H1 (cell line): ENCODE measurements at regions not wholly inside any gene's neighbourhood (a gene's known extent, or its start where the extent isn't known, plus 50 kb on each side); places are given as distances from the start of the nearest gene placed in this dataset.

ENCODE experiments used
- CTCF ChIA-PET: fragments of 300-600 bp; sonication (Branson Sonifier 250); formaldehyde crosslinking; loops from one replicate; lab custom pipeline; 2021; ENCODE audit not compliant: partially characterized antibody; lab: Charles Lee
- POLR2A ChIA-PET: fragments of 300-600 bp; sonication (Branson Sonifier 250); formaldehyde crosslinking; loops from one replicate; lab custom pipeline; 2021; ENCODE audit warnings: inconsistent platforms; ENCODE audit not compliant: partially characterized antibody; lab: Charles Lee
- DNase-seq, 2 experiments: peaks; one replicate each; pipeline versions ENCODE4 v3.0.0 to v3.0.0-alpha.2; 2010 to 2022; ENCODE audit warnings: low spot score in 2 of 2, low read depth in 1 of 2, mixed read lengths in 1 of 2
- FAIRE-seq: peaks from 2 replicates; lab custom pipeline; 2011; peaks lifted over from hg19 to GRCh38; lab: Jason Lieb, UNC
- H2AFZ ChIP-seq: 2 replicates; pipeline ENCODE4 v1.8.1; 2012; ENCODE audit warnings: low read length, inconsistent platforms
- H2AK5ac ChIP-seq: 2 replicates; pipeline ENCODE4 v1.6.1; 2013; ENCODE audit warnings: low read depth, low read length
- H2BK120ac ChIP-seq: replicated peaks from 2 replicates; pipeline ENCODE3; 2013; ENCODE audit warnings: low read depth, low read length, inconsistent platforms
- H2BK12ac ChIP-seq: 2 replicates; pipeline ENCODE4 v1.6.1; 2013; ENCODE audit warnings: low read depth, low read length
- H2BK15ac ChIP-seq: 2 replicates; pipeline ENCODE4 v1.6.1; 2013; ENCODE audit warnings: low read length
- H2BK20ac ChIP-seq: 2 replicates; pipeline ENCODE4 v1.6.1; 2013; ENCODE audit warnings: low read length
- H2BK5ac ChIP-seq: 2 replicates; pipeline ENCODE4 v1.6.1; 2013; ENCODE audit warnings: low read depth, low read length
- H3K14ac ChIP-seq: 2 replicates; pipeline ENCODE4 v1.6.1; 2013; ENCODE audit warnings: inconsistent platforms; ENCODE audit not compliant: insufficient read length
- H3K18ac ChIP-seq: 2 replicates; pipeline ENCODE4 v1.6.1; 2013; ENCODE audit warnings: low read length; ENCODE audit errors: extremely low read depth
- H3K23ac ChIP-seq: 2 replicates; pipeline ENCODE4 v1.6.1; 2013; ENCODE audit warnings: inconsistent platforms; ENCODE audit not compliant: insufficient read length
- H3K23me2 ChIP-seq: 2 replicates; pipeline ENCODE4 v1.6.1; 2013; ENCODE audit warnings: low read depth, low read length
- H3K27ac ChIP-seq: 2 replicates; pipeline ENCODE4 v1.6.1; 2011; ENCODE audit warnings: low read depth, low read length, inconsistent platforms
- H3K27me3 ChIP-seq, 4 experiments: replicated peaks in 1 of 4; 1 replicate in 1 of 4; 2 replicates in 3 of 4; pipeline versions ENCODE4 v1.6.1 to v1.8.1; 2011 to 2013; ENCODE audit warnings: low read length in 3 of 4, mild to moderate bottlenecking in 3 of 4, inconsistent platforms in 2 of 4, mixed read lengths in 2 of 4, moderate library complexity in 1 of 4; ENCODE audit not compliant: control insufficient read depth in 3 of 4, insufficient read depth in 3 of 4; ENCODE audit errors: extremely low read depth in 1 of 4
- H3K36me3 ChIP-seq, 4 experiments: 2 replicates each; pipeline versions ENCODE4 v1.6.1 to v1.8.1; 2011 to 2013; ENCODE audit warnings: mild to moderate bottlenecking in 4 of 4, low read length in 3 of 4, moderate library complexity in 2 of 4, control low read depth in 1 of 4, inconsistent platforms in 1 of 4; ENCODE audit not compliant: insufficient read depth in 4 of 4, control insufficient read depth in 2 of 4
- H3K4ac ChIP-seq: replicated peaks from 2 replicates; pipeline ENCODE3; 2013; ENCODE audit warnings: low read length, low read depth, mixed read lengths, inconsistent platforms; ENCODE audit not compliant: insufficient read length
- H3K4me1 ChIP-seq, 4 experiments: replicated peaks in 1 of 4; 1 replicate in 1 of 4; 2 replicates in 3 of 4; pipeline versions ENCODE4 v1.6.1 to v1.8.1; 2011 to 2013; ENCODE audit warnings: low read length in 3 of 4, inconsistent platforms in 2 of 4, mixed read lengths in 1 of 4; ENCODE audit not compliant: insufficient read depth in 4 of 4, control insufficient read depth in 3 of 4
- H3K4me2 ChIP-seq, 2 experiments: 2 replicates each; pipeline versions ENCODE4 v1.6.1 to v1.8.1; 2011 to 2013; ENCODE audit warnings: low read depth in 2 of 2, low read length in 2 of 2, control low read depth in 1 of 2, inconsistent platforms in 1 of 2, mild to moderate bottlenecking in 1 of 2; ENCODE audit not compliant: insufficient read depth in 1 of 2
- H3K4me3 ChIP-seq, 4 experiments: fragments of 200-600, 300-600 bp in 1 of 4; sonication (generic), shearing (Covaris generic), sonication (Bioruptor Twin) in 1 of 4; 2 replicates each; pipeline versions ENCODE4 v1.5.1 to v1.8.1; 2011 to 2016; ENCODE audit warnings: low read length in 4 of 4, low read depth in 3 of 4, control low read depth in 2 of 4, inconsistent platforms in 2 of 4, mild to moderate bottlenecking in 2 of 4, mixed read lengths in 1 of 4, moderate library complexity in 1 of 4; ENCODE audit not compliant: insufficient read depth in 2 of 4; ENCODE audit errors: extremely low read depth in 1 of 4
- H3K56ac ChIP-seq: replicated peaks from 2 replicates; pipeline ENCODE3; 2013; ENCODE audit warnings: low read depth, mild to moderate bottlenecking, mixed read lengths, low read length, inconsistent platforms; ENCODE audit not compliant: insufficient read length
- H3K79me1 ChIP-seq: 2 replicates; pipeline ENCODE4 v1.6.1; 2013; ENCODE audit warnings: low read depth, low read length, control low read depth
- H3K79me2 ChIP-seq, 2 experiments: 2 replicates each; pipeline versions ENCODE4 v1.6.1 to v1.8.1; 2012 to 2013; ENCODE audit warnings: low read length in 2 of 2, mild to moderate bottlenecking in 2 of 2, inconsistent platforms in 1 of 2; ENCODE audit not compliant: insufficient read depth in 2 of 2, control insufficient read depth in 1 of 2
- H3K9ac ChIP-seq, 4 experiments: replicated peaks in 1 of 4; 1 replicate in 1 of 4; 2 replicates in 3 of 4; pipeline versions ENCODE4 v1.6.1 to v1.8.1; 2011 to 2013; ENCODE audit warnings: low read depth in 3 of 4, low read length in 3 of 4, control low read depth in 2 of 4, mild to moderate bottlenecking in 2 of 4, moderate library complexity in 2 of 4, inconsistent platforms in 1 of 4; ENCODE audit errors: extremely low read depth in 1 of 4
- H3K9me3 ChIP-seq, 2 experiments: 2 replicates each; pipeline versions ENCODE4 v1.6.1 to v1.8.1; 2012 to 2013; ENCODE audit warnings: mild to moderate bottlenecking in 2 of 2, moderate library complexity in 2 of 2, control low read depth in 1 of 2, inconsistent platforms in 1 of 2, low read depth in 1 of 2, low read length in 1 of 2, mixed read lengths in 1 of 2; ENCODE audit not compliant: insufficient read depth in 2 of 2
- H4K20me1 ChIP-seq, 2 experiments: replicated peaks in 1 of 2; 2 replicates each; pipeline versions ENCODE3 to v1.8.1; 2011 to 2013; ENCODE audit warnings: inconsistent platforms in 2 of 2, low read length in 2 of 2, mild to moderate bottlenecking in 1 of 2; ENCODE audit not compliant: insufficient read depth in 2 of 2, control insufficient read depth in 1 of 2
- H4K5ac ChIP-seq: 2 replicates; pipeline ENCODE4 v1.6.1; 2013; ENCODE audit warnings: low read length, low read depth, mixed read lengths, inconsistent platforms; ENCODE audit not compliant: insufficient read length
- H4K8ac ChIP-seq: 2 replicates; pipeline ENCODE4 v1.8.0; 2013; ENCODE audit warnings: mild to moderate bottlenecking, moderate library complexity, low read length, inconsistent platforms; ENCODE audit not compliant: insufficient read depth; ENCODE audit errors: extremely low read depth
- H4K91ac ChIP-seq: replicated peaks from 2 replicates; pipeline ENCODE3; 2013; ENCODE audit warnings: low read length, mixed read lengths, inconsistent platforms; ENCODE audit not compliant: insufficient read length
- BRCA1 ChIP-seq: IDR thresholded peaks from 2 replicates; pipeline ENCODE4 v1.6.1; 2012; ENCODE audit warnings: low read depth, low read length, improper control_type of control experiment
- CREB1 ChIP-seq: IDR thresholded peaks from 2 replicates; pipeline ENCODE4 v1.6.1; 2012; ENCODE audit warnings: inconsistent platforms
- GABPA ChIP-seq: IDR thresholded peaks from 2 replicates; pipeline ENCODE4 v1.6.1; 2011; ENCODE audit warnings: mild to moderate bottlenecking, low read length, moderate library complexity, borderline replicate concordance; ENCODE audit not compliant: insufficient read depth
- HDAC6 ChIP-seq: IDR thresholded peaks from one replicate; pipeline ENCODE4 v1.7.1; 2012; ENCODE audit warnings: low read depth, mild to moderate bottlenecking, inconsistent platforms, low read length, moderate library complexity
- RBBP5 ChIP-seq: IDR thresholded peaks from 2 replicates; pipeline ENCODE4 v1.7.1; 2012; ENCODE audit warnings: low read depth, mild to moderate bottlenecking, inconsistent platforms, low read length, moderate library complexity, borderline replicate concordance
- SP2 ChIP-seq: IDR thresholded peaks from 2 replicates; pipeline ENCODE4 v1.6.1; 2012; ENCODE audit warnings: mild to moderate bottlenecking, low read length, inconsistent platforms
- SP4 ChIP-seq: IDR thresholded peaks from 2 replicates; pipeline ENCODE4 v1.6.1; 2012; ENCODE audit warnings: low read length, inconsistent platforms
- TCF12 ChIP-seq: IDR thresholded peaks from 2 replicates; pipeline ENCODE4 v1.6.1; 2011; ENCODE audit warnings: low read depth, mild to moderate bottlenecking, low read length
- WGBS, 2 experiments: shearing (Covaris generic) in 1 of 2; methylation state at CpG; one replicate each; pipeline versions ENCODE4 v1.1.6 to v1.1.7; 2013 to 2015; ENCODE audit warnings: low lambda C conversion rate in 2 of 2, mixed read lengths in 2 of 2, inconsistent platforms in 1 of 2, low coverage in 1 of 2, missing lambda C conversion rate in 1 of 2; ENCODE audit not compliant: insufficient replicate concordance in 2 of 2, insufficient coverage in 1 of 2, insufficient read length in 1 of 2; ENCODE audit errors: extremely low coverage in 1 of 2, missing lambda C conversion rate in 1 of 2; 5-methylcytosine and 5-hydroxymethylcytosine counted together

DNA sequence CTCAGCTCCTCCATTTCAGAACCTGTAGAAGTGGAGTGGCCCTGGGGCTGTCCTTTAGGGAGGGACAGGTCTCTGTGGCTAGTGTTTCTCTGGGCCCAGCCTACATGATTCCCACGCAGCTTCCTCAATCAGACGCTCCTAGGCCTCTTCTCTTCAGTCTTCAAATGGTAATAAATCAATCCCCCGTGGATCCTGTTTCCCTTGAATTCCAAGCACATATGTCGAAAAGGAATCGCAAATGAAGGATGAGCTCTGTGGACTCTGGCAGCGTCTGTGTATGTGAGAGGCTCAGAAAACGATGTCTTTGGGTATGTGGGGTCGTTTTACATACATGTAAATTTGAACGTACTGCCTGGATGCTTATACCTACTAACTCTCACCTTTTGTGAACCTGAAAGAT, 98.5 kb upstream of the ST8SIA3 start:
- Histone ChIP-seq H3K79me2 (no peaks in the 10 kb centered on the region), H3K4me1 (no peaks in the 10 kb centered on the region), H2BK12ac (no peak overlapping the region), H2BK15ac (no peak overlapping the region), H3K23me2 (no peaks in the 10 kb centered on the region; the same call in 1 of the 2 replicates)
- POLR2A ChIA-PET, result no interaction called here
- no peak for TF ChIP-seq HDAC6
- no peak for TF ChIP-seq BRCA1
- no peak for TF ChIP-seq CREB1
- TF ChIP-seq SP4, result no peak
- TF ChIP-seq RBBP5, result no peak
- TF ChIP-seq TCF12, result no peak
- no peak for TF ChIP-seq GABPA
- TF ChIP-seq SP2, result no peak
- TF ChIP-seq, all 59 proteins: peak for 0
- no peaks in the 10 kb centered on the region for H3K27me3 ChIP-seq
- H3K9me3 ChIP-seq, result no peaks in the 10 kb centered on the region
- no peak overlapping the region for H3K27ac ChIP-seq
- H4K8ac ChIP-seq, result no peak overlapping the region
- CTCF ChIA-PET, result interaction anchor here (1.4 kb wide), 1 partner anchor 10 kb away, joined by 3 read pairs; no protein-coding TSS in a partner anchor
- H3K56ac ChIP-seq, result no peak overlapping the region
- 76% methylated on average over 9 of the region's 9 CpGs; no CpG with 5 or more reads in 1 of the 2 experiments for WGBS, 2 experiments
- H2BK5ac ChIP-seq, result no peak overlapping the region
- H3K4me3 ChIP-seq, result no peak overlapping the region
- H4K20me1 ChIP-seq, result no peaks in the 10 kb centered on the region
- no peak overlapping the region for H2AFZ ChIP-seq
- no peak overlapping the region for H3K9ac ChIP-seq
- no peaks in the 10 kb centered on the region for H3K36me3 ChIP-seq
- no peak overlapping the region for H3K14ac ChIP-seq
- H2AK5ac ChIP-seq, result no peak overlapping the region
- no peak overlapping the region for H4K91ac ChIP-seq
- no peak overlapping the region for H4K5ac ChIP-seq
- no peak overlapping the region for H3K4ac ChIP-seq
- FAIRE-seq, result no peak
- no peak overlapping the region for H3K4me2 ChIP-seq
- no peaks in the 10 kb centered on the region for H3K79me1 ChIP-seq
- no peak overlapping the region for H2BK120ac ChIP-seq
- no peak overlapping the region for H2BK20ac ChIP-seq
- H3K23ac ChIP-seq, result no peak overlapping the region
- no peak for DNase-seq
- H3K18ac ChIP-seq, result no peak overlapping the region
